Bone marrow (tissue), 2 donors: ENCODE measurements at regions not wholly inside any gene's neighbourhood (a gene's known extent, or its start where the extent isn't known, plus 50 kb on each side); places are given as distances from the start of the nearest gene placed in this dataset.

Source experiments
- DNase-seq, 2 donors: peaks; one replicate each; lab custom pipeline; 2025; lab: John Stamatoyannopoulos, UW

DNA sequence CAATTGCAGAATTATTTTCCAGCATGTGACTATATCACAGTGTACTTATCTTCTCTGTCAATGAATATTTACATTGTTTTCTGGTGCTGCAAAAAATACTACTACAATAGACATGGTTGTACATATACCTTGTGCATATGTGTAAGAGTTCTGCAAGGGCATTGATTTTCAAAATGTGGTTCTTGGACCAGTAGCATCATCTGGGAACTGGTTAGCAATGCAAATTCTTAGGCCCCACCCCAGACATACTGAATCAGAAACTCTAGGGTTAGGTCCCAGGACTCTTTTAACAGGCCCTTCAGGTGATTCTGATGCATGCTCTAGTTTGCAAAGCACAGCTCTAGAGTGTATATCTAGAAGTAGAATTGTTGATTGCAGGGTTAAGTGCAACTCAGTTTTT, 292.3 kb downstream of the ZNF621 start:
- no peak for DNase-seq

DNA sequence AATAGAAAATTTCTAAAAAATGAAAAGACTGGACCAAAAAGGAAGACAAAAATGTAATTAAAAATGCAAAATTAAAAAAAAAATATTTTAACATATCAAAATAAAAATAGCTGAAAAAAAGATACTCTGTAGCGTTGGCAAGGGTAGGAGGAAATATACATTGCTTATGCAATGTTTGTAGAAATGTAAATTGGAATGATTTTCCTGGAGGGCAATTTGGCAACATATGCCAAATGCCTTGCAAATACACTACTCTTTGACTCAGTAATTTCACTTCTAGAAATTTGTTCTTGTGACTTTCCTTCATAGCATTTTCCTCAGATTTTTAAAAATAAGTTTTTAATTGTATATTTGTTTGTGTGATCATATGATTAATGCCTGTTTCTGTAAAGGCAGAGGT, 296.6 kb downstream of the ZNF621 start:
- no peak for DNase-seq

- no peak for DNase-seq
Measured at GRCh38 chr3:40827226-40827625, 302.5 kb downstream of the ZNF621 start.

DNA sequence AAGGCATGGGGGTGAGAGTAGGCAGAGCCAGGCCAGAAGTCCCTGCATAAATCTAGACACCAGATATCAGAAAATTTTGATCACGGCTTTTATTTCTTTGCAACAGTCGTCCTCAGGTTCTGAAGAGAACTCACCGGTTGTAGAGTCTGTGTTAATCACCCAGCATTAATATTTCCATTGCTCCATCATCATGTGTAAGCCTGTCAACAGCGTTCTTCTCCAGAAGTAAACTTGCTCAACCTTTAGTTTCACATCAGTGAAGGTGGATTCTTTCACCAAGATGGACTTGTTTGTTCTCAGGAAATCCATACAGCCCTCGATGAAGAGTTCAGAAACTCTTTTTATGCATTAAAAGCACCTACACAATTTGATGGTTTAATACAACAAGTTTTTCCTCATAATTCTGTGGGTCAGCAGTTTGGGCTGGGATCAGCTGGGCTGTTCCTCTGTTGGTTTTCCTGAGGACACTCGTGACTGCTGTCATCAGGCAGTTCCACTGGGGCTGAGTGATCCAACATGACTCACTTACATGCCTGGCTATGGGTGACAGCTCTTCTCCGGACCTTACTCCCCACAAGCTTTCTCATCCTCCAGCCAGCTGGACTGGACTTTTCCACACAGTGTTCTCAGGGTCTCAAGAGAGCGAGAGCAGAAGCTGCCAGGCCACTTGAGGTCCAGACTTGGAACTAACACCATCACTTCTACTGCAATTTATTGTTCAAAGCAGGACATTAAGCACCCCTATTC, 303.4 kb downstream of the ZNF621 start:
- DNase-seq = no peak

DNA sequence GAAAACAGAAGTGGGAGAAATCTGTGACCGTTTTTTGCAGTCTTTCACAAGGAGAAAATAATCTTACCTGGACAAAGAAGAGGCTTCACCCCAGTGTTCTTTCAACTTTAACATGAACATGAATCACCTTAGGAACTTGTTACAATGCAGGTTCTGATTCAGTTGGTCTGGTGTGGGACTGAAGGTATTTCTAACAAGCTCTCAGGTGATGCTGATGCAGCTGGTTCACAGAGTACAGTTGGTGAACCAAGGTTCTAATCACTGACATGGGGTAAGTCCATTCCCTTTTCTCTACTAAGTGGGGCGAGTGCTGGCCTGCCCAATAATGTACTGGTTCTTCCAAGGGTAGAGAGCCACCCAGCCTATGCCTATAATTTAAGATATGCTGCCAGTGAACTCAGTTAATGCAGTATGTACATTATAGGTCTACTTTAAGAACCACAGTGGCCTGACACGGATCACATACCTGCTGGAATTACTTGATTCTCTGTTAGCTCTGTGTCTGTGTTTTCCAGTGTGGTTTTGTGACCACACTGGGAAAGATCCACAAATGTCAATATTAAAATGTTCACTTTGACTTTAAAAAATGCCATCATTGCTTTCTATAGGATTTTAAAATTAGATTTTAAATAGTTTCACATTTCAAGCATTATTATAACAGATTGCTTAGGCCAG, 304.1 kb downstream of the ZNF621 start:
- no peak for DNase-seq

- DNase-seq = no peak
Measured at GRCh38 chr3:40829876-40830275, 305.1 kb downstream of the ZNF621 start.

GRCh38 chr3:40837300-40837699, 312.5 kb downstream of the ZNF621 start:
- no peak for DNase-seq

DNA sequence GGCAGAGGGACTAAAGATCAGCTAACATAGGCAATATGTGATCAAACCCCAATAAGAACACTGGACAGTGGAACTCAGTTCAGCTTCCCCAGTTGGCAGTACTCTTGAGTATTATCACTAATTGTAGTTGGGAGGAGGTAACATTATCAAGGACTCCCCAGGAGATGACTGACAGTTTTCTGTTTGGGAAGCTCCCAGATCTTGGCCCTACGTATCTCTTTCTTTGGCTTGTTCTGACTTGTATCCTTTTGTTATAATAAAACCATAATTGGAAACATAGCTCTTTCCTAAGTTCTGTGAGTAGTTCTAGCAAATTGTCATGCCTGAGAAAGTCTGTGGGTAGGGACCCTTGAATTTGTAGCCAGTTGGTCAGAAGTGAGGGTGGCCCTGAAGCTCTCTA, 316.4 kb downstream of the ZNF621 start:
- DNase-seq = no peak

DNA sequence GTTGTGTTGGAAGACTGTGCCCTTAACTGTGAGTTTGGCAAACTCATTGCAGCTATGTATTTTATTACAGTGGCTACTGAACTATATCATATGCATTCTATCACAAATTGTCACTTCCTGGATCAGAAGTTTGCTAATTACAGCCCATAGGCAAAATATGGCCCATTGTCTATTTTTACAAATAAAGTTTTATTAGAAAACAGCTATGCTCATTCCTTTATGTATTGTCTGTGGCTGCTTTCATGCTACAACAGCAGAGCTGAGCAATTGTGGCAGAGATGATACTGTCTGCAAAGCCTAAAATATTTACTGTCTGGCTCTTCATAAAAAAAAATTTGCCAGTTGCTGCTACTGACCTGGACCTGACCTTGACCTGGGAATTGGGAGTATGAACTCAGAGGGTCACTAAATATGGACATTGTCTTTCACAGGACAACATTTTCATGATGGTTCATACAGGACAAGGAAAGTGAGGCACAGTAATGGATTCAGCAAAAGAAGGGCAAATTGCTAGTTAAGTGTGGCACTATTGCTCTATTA, 316.9 kb downstream of the ZNF621 start:
- no peak for DNase-seq

GRCh38 chr3:40842714-40843113, 318.0 kb downstream of the ZNF621 start:
- DNase-seq = no peak

DNA sequence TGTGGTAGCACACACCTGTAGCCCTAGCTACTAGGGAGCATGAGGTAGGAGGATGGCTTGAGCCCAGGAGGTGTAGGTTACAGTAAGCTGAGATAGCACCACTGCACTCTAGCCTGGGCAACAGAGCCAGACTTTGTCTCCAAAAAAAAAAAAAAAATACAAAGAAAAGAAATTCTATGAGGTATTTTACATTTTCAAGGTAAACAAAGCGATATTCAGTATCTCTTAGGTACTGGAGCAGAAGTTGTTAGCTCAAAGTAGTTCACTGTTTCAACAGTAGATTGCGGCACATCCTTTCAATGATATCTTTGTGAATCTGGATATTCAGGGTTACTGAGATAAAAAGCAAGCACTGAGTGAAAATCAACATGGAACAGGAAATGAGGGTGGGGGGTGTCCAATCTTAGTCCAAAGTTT, 318.5 kb downstream of the ZNF621 start:
- no peak for DNase-seq

DNA sequence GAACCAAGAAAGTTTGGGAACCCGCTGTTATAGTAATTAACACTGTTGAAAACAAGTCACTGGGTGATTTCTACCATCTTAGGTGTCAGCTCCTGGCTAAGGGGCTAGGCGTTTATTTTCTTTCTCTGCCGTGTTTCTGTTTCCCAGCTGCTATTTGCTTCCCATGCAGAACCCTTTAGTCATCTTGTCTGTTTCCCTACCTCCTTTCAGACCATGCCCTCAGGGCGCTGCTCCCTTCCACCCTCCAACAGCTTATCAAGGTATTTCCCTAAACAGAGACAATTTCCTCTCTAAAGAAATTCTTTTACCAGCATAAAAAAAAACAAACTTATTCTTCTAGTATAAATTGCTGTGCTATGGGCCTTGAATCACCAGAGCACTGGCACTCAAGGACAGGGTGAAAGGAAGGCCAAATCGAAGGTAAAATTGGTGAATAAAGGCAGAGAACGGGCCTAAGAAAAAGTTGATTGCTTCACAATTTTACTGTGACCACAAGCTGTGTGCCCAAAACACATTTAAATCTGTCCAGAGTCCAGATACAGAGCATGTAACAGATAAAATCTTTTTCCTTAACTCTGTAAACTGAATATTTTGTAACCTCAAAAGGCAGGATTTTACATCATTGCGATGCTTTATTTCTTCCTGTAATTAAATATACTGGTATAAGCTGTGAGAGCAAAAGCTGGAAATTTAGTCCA, 319.2 kb downstream of the ZNF621 start:
- no peak for DNase-seq

DNA sequence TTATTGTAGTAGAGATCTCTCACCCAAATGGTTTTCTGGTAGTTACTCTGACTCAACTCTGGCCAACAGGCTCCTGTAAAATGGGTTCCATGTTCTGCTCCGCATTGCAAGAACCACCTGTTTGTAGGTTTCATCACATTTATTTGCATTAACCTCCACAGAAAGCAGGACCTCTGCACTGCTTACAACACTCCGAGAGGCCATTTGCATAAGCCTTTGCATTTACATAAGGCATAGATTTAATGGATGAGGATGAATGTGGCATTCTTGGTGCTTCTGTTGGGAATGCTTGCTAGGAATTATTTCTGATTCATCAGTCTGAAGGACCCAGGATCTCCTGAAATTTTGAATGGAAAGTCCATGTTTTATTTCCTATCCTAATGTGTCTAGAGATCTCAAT, 320.1 kb downstream of the ZNF621 start:
- DNase-seq = no peak

GRCh38 chr3:40845447-40845846, 320.7 kb downstream of the ZNF621 start:
- DNase-seq = no peak

- DNase-seq = no peak
Measured at GRCh38 chr3:40845916-40846315, 321.2 kb downstream of the ZNF621 start.

DNA sequence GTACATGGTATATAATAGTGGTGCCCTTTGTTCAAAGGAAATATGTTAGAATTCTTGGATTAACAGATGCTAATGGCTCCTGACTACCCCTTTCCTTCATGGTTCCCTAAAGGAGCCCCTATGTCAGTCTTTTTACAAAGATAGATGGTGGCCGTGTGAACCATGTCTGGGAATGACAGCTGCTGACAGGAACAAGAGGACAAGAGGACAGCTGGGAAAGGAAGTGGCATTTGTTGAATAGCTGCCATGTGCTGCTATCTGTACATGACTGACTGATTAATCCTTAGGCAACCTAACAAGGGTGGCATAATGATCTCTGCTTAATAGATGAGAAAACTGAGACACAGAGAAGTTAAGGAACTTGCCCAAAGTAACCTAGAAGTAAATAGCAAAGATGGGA, 321.7 kb downstream of the ZNF621 start:
- no peak for DNase-seq

DNA sequence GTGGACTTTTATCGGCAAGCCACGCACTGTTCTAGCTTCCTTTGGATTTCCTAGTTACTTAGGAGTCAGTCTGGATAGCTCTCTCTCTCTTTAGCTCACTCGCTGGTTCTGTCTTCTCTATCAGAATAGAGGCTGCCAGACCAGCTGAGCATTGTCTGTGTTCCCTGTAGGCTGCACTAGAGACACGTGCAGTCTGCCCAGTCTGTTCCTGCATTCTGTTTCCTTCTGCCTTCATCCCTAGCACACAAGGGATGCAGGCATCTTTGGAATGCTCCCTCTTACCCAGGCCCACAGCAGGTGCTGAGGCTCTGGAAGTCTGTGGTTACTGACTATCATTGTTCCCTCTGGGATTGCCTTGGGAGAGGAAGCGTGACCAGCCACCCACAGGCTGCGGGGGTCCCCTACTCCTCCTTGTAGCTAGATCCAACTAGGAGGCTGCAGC, 322.8 kb downstream of the ZNF621 start:
- no peak for DNase-seq

DNA sequence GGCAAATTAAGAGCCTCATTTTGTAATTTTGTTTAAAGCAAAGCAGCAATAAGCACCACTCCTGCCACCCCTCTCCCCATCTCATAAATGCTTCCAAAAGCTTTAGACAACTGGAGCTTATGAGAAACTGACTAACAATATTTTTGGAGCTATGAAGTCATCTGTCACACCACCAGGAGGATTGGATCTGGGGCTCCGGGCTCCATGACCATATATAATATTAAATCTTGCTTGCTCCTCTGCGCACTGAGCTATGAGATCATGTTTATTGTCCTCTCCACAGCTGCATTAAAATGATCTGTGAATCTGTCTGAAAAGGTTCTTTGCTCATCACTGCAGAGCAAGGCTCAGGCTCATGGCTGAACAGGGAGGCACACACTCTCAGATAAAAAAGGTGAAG, 323.7 kb downstream of the ZNF621 start:
- DNase-seq = no peak

GRCh38 chr3:40850861-40851260, 326.1 kb downstream of the ZNF621 start:
- no peak for DNase-seq

- no peak for DNase-seq
Measured at GRCh38 chr3:40851836-40852235, 327.1 kb downstream of the ZNF621 start.

DNA sequence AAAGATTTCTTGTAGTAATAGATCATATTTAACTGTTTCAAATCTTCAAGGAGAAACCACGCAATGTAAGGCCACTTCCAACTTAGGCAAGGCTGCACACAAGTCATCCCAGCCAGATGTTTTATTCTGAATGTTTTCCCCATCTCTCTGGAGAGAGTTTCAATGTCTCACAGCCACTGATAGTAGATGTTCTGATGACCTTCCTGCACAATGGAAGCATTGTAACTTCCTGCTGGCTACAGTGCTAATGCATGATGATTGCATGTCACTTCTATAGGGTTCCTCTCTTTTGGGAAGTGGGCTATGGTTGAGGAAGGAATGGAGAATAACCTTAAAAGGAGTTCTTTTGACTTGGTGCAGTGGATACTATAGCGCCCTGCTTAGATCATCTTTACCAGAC, 328.0 kb downstream of the ZNF621 start:
- DNase-seq = no peak

GRCh38 chr3:40853474-40853873, 328.7 kb downstream of the ZNF621 start:
- DNase-seq = no peak

- DNase-seq = no peak
Measured at GRCh38 chr3:40855871-40856270, 331.1 kb downstream of the ZNF621 start.
